HepG2 (cell line): ENCODE measurements at regions not wholly inside any gene's neighbourhood (a gene's known extent, or its start where the extent isn't known, plus 50 kb on each side); places are given as distances from the start of the nearest gene placed in this dataset.

Experiments used
- GTF2F1 ChIP-seq: fragments of 150-350 bp; IDR thresholded peaks from 2 replicates; pipeline ENCODE4 v1.6.1; 2014; ENCODE audit warnings: low read length
- HCFC1 ChIP-seq: fragments of 150-350 bp; IDR thresholded peaks from 2 replicates; pipeline ENCODE4 v1.6.1; 2014; ENCODE audit warnings: low read depth, low read length
- SMC3 ChIP-seq: IDR thresholded peaks from 2 replicates; pipeline ENCODE4 v1.6.1; 2011; ENCODE audit warnings: low read length, improper control_type of control experiment
- TF ChIP-seq, protein P1 (sequence below), 2 experiments: sonication (generic) in 1 of 2; formaldehyde crosslinking in 1 of 2; IDR thresholded peaks; 2 replicates each; pipeline versions ENCODE4 v1.5.1 to v1.6.1; 2011 to 2020; ENCODE audit warnings: borderline replicate concordance in 1 of 2, low read depth in 1 of 2, low read length in 1 of 2, mild to moderate bottlenecking in 1 of 2, missing genetic modification reagents in 1 of 2, moderate library complexity in 1 of 2

DNA sequence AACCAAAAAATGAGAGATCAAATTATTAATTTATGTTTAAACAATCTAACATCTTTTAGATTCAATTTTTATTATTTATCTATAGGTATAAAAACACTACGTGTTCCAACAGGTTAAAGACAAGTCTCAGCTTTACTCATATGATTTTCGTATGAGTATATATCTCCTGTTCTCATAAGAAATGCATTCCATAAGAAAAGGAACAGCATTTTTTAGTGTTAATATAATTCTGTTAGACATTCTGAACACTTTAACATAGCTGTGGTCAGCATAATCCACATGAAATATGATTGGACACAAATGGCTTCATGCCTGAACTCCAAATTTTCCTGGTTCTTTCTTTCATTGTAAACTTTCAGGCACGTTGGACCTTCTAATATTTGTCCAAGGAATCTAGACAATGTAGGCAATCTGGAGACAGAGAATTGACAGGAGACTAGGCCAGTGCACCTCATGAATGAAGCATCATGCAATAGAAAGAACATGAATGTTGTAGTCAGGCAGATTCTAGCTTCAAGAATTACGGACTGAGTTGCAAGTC is 1122.0 kb upstream of the ALCAM start:
- TF ChIP-seq SMC3 (no peak), HCFC1 (no peak), GTF2F1 (no peak)
- TF ChIP-seq, protein P1, sequence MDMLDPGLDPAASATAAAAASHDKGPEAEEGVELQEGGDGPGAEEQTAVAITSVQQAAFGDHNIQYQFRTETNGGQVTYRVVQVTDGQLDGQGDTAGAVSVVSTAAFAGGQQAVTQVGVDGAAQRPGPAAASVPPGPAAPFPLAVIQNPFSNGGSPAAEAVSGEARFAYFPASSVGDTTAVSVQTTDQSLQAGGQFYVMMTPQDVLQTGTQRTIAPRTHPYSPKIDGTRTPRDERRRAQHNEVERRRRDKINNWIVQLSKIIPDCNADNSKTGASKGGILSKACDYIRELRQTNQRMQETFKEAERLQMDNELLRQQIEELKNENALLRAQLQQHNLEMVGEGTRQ (IDR thresholded peaks at IDR 0.05; ENCODE audit: low read depth, low read length) = no peak
- TF ChIP-seq, protein P1 (CRISPR knock-in tag; IDR thresholded peaks at IDR 0.05; ENCODE audit: borderline replicate concordance) = no peak
